NCI-H2107 treated with DMSO at 0.1 percent for 48 hours (cell line): ENCODE measurements at regions not wholly inside any gene's neighbourhood (a gene's known extent, or its start where the extent isn't known, plus 50 kb on each side); places are given as distances from the start of the nearest gene placed in this dataset.
A peak's percentile ranks its signal among the peaks of the same experiment; 100 is the strongest.

ENCODE experiments used
- DNase-seq: peaks from one replicate; lab custom pipeline; 2025; ENCODE audit not compliant: unreplicated experiment; lab: John Stamatoyannopoulos, UW

DNA sequence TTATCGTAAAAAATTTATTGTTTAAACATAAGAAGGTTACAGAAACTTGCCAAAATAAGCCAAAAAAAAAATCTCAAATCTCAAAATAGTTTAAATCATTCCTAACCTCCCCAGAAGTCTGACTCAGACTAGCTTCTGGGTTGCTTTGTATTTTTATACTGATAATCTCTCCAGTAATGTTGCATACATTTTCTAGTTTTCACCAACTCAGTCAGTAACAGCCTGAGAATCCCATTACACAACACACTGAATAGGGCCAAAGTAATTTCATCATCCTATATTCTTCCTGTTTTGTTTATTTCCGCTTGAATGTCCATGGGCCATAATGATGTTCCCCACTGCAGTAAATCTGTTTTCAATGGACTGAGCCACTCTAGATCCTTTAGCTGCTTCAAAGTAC is 478.5 kb downstream of the GPAM start:
- no peak for DNase-seq

DNA sequence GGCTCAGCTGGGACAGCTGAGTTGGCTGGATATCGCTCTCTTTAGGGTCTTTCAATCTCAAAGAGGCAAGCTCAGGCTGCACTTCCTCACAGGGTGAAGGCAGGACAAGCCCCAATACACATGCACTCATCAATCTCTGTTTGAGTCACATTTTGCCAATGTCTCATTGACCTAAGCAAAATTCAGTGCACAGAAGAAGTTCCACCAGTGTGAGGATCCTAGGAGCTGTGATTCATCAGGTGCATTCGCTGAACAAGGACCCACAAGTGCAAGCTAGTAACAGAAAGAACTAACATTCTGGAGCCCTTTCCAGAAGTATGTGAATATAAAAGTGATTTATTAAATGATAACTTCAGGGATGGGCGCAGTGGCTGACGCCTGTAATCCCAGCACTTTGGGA is 477.2 kb downstream of the GPAM start:
- DNase-seq = no peak

DNA sequence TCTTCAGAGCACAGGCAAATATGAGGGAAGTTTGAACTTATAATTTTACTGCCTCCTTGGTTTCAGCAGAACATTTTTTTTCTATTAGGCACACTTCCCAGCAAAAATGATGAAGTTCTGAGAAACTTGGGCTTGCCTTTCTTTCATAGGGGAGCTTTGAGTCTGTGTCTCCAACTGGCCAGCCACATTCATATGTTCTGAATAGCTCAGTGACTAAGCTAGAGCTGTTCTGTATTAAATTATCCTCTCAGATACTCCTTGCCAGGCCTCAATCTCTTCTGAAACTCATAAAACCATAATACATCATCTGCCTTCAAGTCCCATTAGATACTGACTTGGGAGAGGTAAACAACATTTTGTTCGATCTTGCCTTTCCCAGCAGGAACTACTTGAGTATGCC is 476.5 kb downstream of the GPAM start:
- DNase-seq = no peak

GRCh38 chr10:111709603-111710002 is 474.0 kb downstream of the GPAM start:
- no peak for DNase-seq

DNA sequence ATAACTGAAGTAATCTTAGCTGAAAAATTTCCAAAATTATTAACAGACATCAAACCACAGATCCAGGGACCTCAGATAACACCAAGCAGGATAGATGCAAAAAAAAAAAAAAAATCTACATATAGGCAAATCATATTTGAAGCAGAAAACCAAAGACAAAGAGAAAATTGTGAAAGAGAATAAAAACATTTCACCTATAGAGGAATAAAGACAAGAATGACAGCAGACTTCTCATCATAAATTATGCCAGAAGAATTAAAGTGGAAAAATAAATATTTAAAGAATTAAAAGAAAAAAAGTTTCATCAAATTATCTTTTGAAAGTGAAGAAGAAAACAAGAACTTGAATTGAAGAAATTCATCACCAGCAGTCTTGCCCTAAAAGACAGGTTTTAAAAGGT is 467.5 kb downstream of the GPAM start:
- no peak for DNase-seq

DNA sequence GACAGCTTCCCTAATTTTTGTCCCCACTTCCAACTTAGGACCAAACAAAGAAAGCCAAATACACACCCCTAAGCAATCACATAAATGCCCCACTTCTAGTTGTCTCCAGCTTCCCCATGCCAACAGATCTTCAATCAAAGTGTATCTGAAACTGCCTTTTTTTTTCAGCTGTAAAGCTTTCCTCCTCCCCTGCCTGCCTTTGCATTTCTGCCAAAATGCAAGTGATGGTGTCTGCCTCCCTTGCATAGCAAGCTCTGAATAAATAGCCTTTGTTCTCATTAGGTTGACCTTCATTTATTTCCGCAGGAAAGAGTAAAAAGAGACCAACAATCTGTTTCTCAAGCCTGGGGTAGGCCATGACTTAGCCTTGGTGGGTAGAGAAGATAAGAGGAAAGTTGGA is 459.4 kb downstream of the GPAM start:
- DNase-seq = no peak

GRCh38 chr10:111725050-111725449 is 458.5 kb downstream of the GPAM start:
- DNase-seq = no peak

GRCh38 chr10:111732166-111732785 is 451.3 kb downstream of the GPAM start:
- no peak for DNase-seq

- DNase-seq = no peak
Measured at GRCh38 chr10:111739125-111739873, 444.3 kb downstream of the GPAM start.

- DNase-seq = no peak
Measured at GRCh38 chr10:111739874-111740139, 443.8 kb downstream of the GPAM start.

GRCh38 chr10:111745982-111746381 is 437.6 kb downstream of the GPAM start:
- no peak for DNase-seq

DNA sequence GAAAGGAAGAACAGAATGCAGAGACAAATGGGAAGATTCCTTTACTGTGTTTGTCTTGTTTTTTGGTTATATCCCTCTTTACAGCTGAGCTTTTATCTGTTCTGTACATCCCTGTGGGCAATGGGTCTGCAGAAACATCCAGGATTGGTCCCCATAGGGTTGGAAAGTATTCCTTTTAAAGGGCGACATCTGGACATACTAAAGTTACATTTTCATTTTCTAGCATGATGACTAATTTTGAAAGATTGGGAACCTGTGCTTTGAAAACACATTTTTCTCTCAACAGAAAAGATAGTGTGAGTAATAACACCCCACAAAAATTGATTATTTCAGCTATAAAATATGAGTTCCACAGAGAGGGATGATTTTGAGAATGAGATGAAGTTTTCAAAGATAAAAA is 435.8 kb downstream of the GPAM start:
- DNase-seq = no peak

GRCh38 chr10:111748184-111748583 is 435.4 kb downstream of the GPAM start:
- no peak for DNase-seq

DNA sequence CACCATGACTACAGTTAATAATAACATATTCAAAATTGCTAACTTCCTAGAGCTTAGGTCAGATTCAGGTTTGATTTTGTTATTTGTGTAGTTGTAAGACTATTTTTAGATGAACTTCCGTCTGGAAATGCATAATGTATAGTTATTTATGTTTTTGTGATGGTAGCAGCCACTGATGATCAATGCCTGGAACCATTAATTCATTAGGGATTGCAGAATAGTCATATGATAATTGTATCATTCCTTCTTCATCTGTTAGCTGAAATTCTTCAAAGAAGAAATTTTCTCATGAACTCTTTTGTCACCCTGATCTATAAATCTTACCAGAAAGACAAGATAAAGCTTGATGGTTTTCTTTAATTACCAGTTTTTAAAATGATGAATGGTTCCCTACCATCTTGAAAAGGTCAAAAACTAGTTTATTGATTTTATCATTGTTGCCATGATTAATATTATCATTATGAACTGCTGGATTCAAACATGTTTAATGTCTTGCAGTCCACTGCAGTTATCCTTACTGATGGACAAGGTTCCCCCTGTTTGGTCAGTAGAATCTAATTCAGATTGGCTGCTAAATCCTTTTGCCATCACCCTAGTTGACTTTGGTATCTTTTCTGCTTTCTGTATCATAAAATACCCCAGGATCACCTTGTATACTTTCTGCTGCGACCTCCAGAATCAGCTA is 433.3 kb downstream of the GPAM start:
- DNase-seq = no peak

- DNase-seq = peak; percentile 6
Measured at GRCh38 chr10:111756217-111757061, 427.1 kb downstream of the GPAM start.

DNA sequence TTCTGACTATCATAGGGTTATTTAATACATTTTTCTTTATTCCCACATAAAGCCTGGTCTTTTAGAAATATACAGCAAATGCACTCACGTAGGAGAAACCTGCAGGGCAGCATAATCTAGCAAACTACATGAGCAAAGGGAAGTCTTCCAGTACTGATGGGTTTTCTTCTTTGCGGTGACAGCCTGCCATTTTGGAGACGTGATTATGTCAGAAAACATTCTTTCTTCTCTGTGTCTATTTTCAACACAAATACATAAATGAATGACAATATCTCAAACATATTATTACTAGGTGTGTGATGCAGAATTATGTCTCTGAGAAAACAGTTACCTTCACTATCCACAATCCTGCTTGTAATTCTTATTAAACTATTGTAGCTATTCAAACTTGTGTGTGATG is 425.0 kb downstream of the GPAM start:
- DNase-seq = no peak

- no peak for DNase-seq
Measured at GRCh38 chr10:111762114-111762513, 421.5 kb downstream of the GPAM start.

DNA sequence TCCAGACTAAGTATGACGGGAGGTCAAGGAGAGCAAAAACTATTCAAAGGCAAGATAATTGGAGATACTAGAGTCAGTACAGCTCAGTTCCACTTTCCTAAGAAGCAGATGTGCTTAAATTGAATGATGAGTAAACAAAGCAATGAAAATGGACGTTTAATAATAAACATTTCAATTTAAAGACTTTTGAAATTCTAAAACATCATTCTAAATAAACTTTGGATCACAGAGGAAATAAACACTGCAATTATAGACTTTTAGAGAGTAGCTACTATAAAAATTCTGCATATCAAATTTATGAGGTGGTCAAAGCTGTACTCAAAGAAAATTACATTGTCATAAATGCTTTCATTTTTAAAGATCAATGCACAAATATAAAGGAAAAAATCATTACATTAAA is 418.3 kb downstream of the GPAM start:
- no peak for DNase-seq

DNA sequence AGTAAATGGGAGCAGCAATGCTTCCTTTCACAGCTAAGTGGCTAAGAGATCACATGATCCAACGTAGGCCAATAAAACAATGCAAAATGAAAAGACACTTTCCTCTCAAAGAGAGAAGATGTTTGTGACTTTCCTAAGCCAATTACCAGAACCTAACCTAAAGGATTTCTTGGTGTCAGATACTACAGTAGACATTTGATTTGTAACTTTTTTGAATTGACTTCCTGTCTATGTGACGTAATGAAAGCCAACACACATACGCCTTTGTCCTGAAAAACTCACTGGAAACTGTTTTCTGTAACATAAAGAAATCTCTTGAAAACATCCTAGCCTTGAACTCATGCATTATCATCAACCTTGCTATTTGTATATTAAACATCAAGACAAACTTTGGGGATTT is 417.1 kb downstream of the GPAM start:
- DNase-seq = no peak

- no peak for DNase-seq
Measured at GRCh38 chr10:111767661-111768060, 415.9 kb downstream of the GPAM start.

- no peak for DNase-seq
Measured at GRCh38 chr10:111773950-111774349, 409.6 kb downstream of the GPAM start.

DNA sequence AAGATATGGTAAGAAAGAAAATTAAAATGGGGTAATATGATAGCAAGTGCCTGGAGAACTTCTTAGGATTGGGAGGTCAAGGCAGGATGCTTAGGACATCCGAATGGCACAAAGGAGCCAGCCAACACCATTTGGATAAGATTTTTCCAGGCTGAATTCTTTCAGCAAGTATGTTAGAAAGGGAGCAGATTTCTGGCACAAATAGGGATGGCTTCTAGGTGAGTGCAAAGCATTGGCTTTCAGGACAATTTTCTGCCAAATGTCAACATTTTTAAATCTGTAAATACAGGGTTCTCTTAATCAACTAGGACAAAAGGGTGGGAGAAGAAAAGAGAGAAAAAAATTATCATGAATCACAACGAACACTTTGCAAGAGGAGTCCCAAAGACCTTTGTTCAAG is 409.1 kb downstream of the GPAM start:
- DNase-seq = no peak
